ENCODE measurements at regions not wholly inside any gene's neighbourhood (a gene's known extent, or its start where the extent isn't known, plus 50 kb on each side); places are given as distances from the start of the nearest gene placed in this dataset.

- TF ChIP-seq EZH2 (IDR thresholded peaks at IDR 0.05; ENCODE audit: low read length, unreplicated experiment) (no peak), CTCF (conservative IDR thresholded peaks at IDR 0.05; ENCODE audit: low read depth, low read length) (no peak)
Observed at GRCh38 chr1:57721001-57721400, 297.1 kb upstream of the DAB1 start.

All from PC-3 (cell line).